ENCODE measurements at regions not wholly inside any gene's neighbourhood (a gene's known extent, or its start where the extent isn't known, plus 50 kb on each side); places are given as distances from the start of the nearest gene placed in this dataset.
"Not testable (repeated sequence)": the region's sequence is repeated elsewhere in the genome, so short reads cannot be mapped to it uniquely, and the experiment has no call there.

DNA sequence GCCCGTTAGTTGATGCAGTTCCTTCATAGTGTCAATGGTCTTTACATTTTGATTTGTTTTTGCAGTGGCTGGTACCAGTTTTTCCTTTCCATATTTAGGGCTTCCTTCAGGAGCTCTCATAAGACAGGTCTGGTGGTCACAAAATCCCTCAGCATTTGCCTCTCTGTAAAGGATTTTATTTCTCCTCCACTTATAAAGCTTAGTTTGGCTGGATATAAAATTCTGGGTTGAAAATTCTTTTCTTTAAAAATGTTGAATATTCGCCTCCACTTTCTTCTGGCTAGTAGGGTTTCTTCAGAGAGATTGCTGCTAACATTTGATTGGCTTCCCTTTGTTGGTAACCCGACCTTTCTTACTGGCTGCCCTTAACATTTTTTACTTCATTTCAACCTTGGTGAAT, 260.9 kb downstream of the FOXG1 start:
- TF ChIP-seq EZH2 (IDR thresholded peaks at IDR 0.05; ENCODE audit: borderline replicate concordance, insufficient read depth, low read depth, low read length, poor library complexity, severe bottlenecking); CTCF (IDR thresholded peaks at IDR 0.05): not testable (repeated sequence)

Data from B cell (primary cell).